DOHH2 (cell line): ENCODE measurements at regions not wholly inside any gene's neighbourhood (a gene's known extent, or its start where the extent isn't known, plus 50 kb on each side); places are given as distances from the start of the nearest gene placed in this dataset.

ENCODE experiments used
- H3F3A ChIP-seq: fragments of 200-600 bp; sonication (generic), shearing (Covaris generic); 2 replicates; pipeline ENCODE4 v1.6.0; 2016; ENCODE audit warnings: antibody characterized with exemption, mild to moderate bottlenecking; ENCODE audit not compliant: control insufficient read depth, insufficient read depth
- H3K27ac ChIP-seq: fragments of 200-600 bp; sonication (generic); 2 replicates; pipeline ENCODE4 v1.5.1; 2014; ENCODE audit warnings: low read depth, mild to moderate bottlenecking, low read length, moderate library complexity
- H3K27me3 ChIP-seq: fragments of 200-600 bp; sonication (generic); 2 replicates; pipeline ENCODE4 v1.6.1; 2014; ENCODE audit warnings: mild to moderate bottlenecking, low read length, mixed read lengths; ENCODE audit not compliant: control insufficient read depth
- H3K36me3 ChIP-seq: fragments of 200-600 bp; sonication (generic); 2 replicates; pipeline ENCODE4 v1.6.1; 2014; ENCODE audit warnings: mild to moderate bottlenecking, low read length, moderate library complexity, mixed read lengths; ENCODE audit not compliant: control insufficient read depth
- H3K4me1 ChIP-seq: fragments of 200-600 bp; sonication (generic); 2 replicates; pipeline ENCODE4 v1.6.1; 2014; ENCODE audit warnings: mild to moderate bottlenecking, low read length, mixed read lengths; ENCODE audit not compliant: control insufficient read depth
- H3K4me2 ChIP-seq: fragments of 200-600 bp; sonication (generic); 2 replicates; pipeline ENCODE4 v1.6.0; 2014; ENCODE audit warnings: mild to moderate bottlenecking, low read length, moderate library complexity
- H3K4me3 ChIP-seq: fragments of 200-600 bp; sonication (generic); 2 replicates; pipeline ENCODE4 v1.5.1; 2014; ENCODE audit warnings: mild to moderate bottlenecking, low read length, mixed read lengths
- H3K79me2 ChIP-seq: fragments of 200-600 bp; sonication (generic); 2 replicates; pipeline ENCODE4 v1.6.1; 2014; ENCODE audit warnings: mild to moderate bottlenecking, low read length, mixed read lengths; ENCODE audit not compliant: control insufficient read depth
- H3K9me2 ChIP-seq: fragments of 200-600 bp; sonication (generic); replicated peaks from 2 replicates; pipeline ENCODE4 v1.6.1; 2014; ENCODE audit warnings: mild to moderate bottlenecking, low read length, mixed read lengths; ENCODE audit not compliant: control insufficient read depth
- H3K9me3 ChIP-seq: fragments of 200-600 bp; sonication (generic); 2 replicates; pipeline ENCODE4 v1.6.1; 2014; ENCODE audit warnings: antibody characterized with exemption, low read length, mixed read lengths; ENCODE audit not compliant: control insufficient read depth, insufficient read depth
- H4K20me1 ChIP-seq: fragments of 200-600 bp; sonication (generic); 2 replicates; pipeline ENCODE4 v1.6.0; 2014; ENCODE audit warnings: low read depth, mild to moderate bottlenecking, antibody characterized with exemption, low read length, moderate library complexity; ENCODE audit not compliant: control insufficient read depth, insufficient read depth
- EZH2phosphoT487 ChIP-seq: fragments of 200-600 bp; sonication (generic); IDR thresholded peaks from 2 replicates; pipeline ENCODE4 v1.6.1; 2017; ENCODE audit warnings: borderline replicate concordance, mild to moderate bottlenecking, antibody characterized with exemption, low read length, moderate library complexity, mixed read lengths
- TF ChIP-seq, protein P1 (sequence below): fragments of 200-600 bp; sonication (generic); IDR thresholded peaks from one replicate; pipeline ENCODE4 v1.5.1; 2014; ENCODE audit warnings: antibody characterized with exemption, mild to moderate bottlenecking, low read depth, low read length; ENCODE audit not compliant: poor library complexity, severe bottlenecking

DNA sequence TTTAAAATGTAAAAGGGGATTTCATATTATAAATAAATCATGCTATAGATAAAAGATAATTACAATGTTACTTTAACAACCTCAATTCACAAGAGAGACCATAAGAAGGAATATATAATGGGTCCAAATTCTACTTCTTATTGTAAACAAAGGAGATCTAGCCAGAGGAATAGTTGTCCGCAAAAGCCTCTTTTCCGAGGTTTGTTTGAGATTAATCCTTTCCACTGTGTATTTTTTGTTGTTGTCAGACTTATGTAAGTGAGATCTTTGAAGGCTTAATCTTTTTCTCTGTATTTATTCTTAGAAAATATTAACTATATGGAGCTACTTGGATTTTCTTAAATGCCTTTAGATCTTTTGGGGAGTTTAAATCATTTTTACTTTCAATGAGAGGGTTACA, 1299.3 kb upstream of the WWC1 start:
- TF ChIP-seq, protein P1, sequence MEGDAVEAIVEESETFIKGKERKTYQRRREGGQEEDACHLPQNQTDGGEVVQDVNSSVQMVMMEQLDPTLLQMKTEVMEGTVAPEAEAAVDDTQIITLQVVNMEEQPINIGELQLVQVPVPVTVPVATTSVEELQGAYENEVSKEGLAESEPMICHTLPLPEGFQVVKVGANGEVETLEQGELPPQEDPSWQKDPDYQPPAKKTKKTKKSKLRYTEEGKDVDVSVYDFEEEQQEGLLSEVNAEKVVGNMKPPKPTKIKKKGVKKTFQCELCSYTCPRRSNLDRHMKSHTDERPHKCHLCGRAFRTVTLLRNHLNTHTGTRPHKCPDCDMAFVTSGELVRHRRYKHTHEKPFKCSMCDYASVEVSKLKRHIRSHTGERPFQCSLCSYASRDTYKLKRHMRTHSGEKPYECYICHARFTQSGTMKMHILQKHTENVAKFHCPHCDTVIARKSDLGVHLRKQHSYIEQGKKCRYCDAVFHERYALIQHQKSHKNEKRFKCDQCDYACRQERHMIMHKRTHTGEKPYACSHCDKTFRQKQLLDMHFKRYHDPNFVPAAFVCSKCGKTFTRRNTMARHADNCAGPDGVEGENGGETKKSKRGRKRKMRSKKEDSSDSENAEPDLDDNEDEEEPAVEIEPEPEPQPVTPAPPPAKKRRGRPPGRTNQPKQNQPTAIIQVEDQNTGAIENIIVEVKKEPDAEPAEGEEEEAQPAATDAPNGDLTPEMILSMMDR: no peak
- no peak for TF ChIP-seq EZH2phosphoT487
- Histone ChIP-seq H3F3A (no peaks in the 10 kb centered on the region), H3K4me2 (no peak overlapping the region), H3K27ac (no peak overlapping the region), H3K79me2 (no peaks in the 10 kb centered on the region), H3K4me1 (no peaks in the 10 kb centered on the region), H3K27me3 (no peaks in the 10 kb centered on the region), H3K9me3 (no peaks in the 10 kb centered on the region), H3K4me3 (no peak overlapping the region), H3K9me2 (no peaks in the 10 kb centered on the region), H4K20me1 (no peaks in the 10 kb centered on the region), H3K36me3 (no peaks in the 10 kb centered on the region)

DNA sequence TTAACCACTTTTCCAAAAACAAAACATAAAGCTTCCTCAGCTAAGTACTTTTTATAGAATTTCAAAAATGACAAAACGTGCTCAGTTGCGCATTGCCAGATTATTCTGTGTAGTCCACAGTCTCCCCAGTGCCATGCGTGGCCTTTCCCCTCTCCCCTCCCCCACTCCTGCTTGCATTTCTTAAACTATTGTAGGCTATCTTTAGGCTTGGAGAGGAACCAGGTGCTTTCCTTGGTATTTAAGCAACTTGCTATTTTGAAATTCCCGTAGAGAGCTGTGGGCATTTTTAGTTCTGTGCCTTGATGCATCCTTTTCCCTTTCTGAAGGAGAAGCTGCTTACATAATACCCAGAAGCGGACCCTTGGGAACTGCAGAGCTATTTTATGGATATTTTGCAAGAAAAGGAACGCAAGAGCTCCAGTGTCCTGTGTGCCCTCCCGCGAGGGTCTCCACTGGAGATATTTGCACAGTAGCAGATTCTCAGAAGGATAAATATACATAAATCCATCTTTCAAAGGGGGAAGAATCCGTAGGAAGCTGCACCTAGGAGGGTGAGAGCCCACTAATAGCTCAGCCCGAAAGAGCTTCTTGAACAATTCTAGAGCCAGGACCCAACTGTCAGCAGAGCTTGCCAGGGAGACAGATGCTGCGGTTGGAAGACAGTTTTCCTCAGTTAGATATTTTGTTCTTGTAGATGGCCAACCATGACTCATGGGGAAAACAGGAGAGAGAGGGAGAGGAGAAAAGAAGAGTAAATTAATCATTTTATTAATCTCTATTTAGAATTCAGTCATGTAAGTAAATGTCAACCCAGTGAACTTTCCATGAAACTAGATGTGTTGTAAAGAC, 1298.3 kb upstream of the WWC1 start:
- H3K4me1 ChIP-seq: no peaks in the 10 kb centered on the region
- H3K9me3 ChIP-seq: no peaks in the 10 kb centered on the region
- no peak overlapping the region for H3K4me3 ChIP-seq
- no peaks in the 10 kb centered on the region for H3K36me3 ChIP-seq
- no peaks in the 10 kb centered on the region for H4K20me1 ChIP-seq
- no peaks in the 10 kb centered on the region for H3K9me2 ChIP-seq
- no peaks in the 10 kb centered on the region for H3F3A ChIP-seq
- TF ChIP-seq, protein P1: no peak
- TF ChIP-seq EZH2phosphoT487: no peak
- H3K27me3 ChIP-seq: no peaks in the 10 kb centered on the region
- H3K79me2 ChIP-seq: no peaks in the 10 kb centered on the region
- no peak overlapping the region for H3K27ac ChIP-seq
- no peak overlapping the region for H3K4me2 ChIP-seq

DNA sequence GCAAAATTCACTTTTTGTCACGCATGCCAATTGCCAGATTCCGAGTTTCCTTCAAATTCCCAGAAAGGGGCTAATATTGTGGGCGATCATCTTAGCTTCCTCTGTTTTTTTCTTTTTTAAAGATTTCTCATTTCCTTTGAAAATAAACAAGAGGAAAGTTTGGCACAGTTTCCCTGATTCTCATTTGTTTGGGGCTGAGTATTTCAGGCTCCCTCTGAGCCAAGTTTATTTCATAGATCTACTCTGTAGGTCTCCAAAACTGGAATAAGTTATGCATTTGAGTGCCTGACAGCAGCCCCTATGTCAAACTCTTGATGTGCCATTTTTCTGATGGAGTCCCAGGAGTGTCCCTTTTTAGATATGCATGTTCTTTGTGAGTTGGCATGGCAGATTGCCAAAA, 1297.2 kb upstream of the WWC1 start:
- TF ChIP-seq, protein P1: no peak
- no peak for TF ChIP-seq EZH2phosphoT487
- no peaks in the 10 kb centered on the region for H3K9me3 ChIP-seq
- H3K4me1 ChIP-seq: no peaks in the 10 kb centered on the region
- no peak overlapping the region for H3K27ac ChIP-seq
- no peaks in the 10 kb centered on the region for H3K79me2 ChIP-seq
- no peak overlapping the region for H3K4me3 ChIP-seq
- H3K27me3 ChIP-seq: no peaks in the 10 kb centered on the region
- H3K4me2 ChIP-seq: no peak overlapping the region
- H3K36me3 ChIP-seq: no peaks in the 10 kb centered on the region
- H3K9me2 ChIP-seq: no peaks in the 10 kb centered on the region
- H3F3A ChIP-seq: no peaks in the 10 kb centered on the region
- H4K20me1 ChIP-seq: no peaks in the 10 kb centered on the region
